ELF-1 (cell line): ENCODE measurements at regions not wholly inside any gene's neighbourhood (a gene's known extent, or its start where the extent isn't known, plus 50 kb on each side); places are given as distances from the start of the nearest gene placed in this dataset.
"Not testable (repeated sequence)": the region's sequence is repeated elsewhere in the genome, so short reads cannot be mapped to it uniquely, and the experiment has no call there.

Experiments used
- DNase-seq: peaks from one replicate; pipeline ENCODE4 v3.0.0-alpha.2; 2016; ENCODE audit warnings: low read depth, low spot score

- peak; percentile 37 for DNase-seq
Observed at GRCh38 chr1:8169364-8170058, 143.4 kb upstream of the ERRFI1 start.

- DNase-seq: no peak
Observed at GRCh38 chr1:8167936-8168335, 141.8 kb upstream of the ERRFI1 start.

- no peak for DNase-seq
Observed at GRCh38 chr1:8166406-8166805, 140.3 kb upstream of the ERRFI1 start.

GRCh38 chr1:8165595-8166360, 139.7 kb upstream of the ERRFI1 start:
- DNase-seq: peak; percentile 68

- DNase-seq: no peak
Observed at GRCh38 chr1:8164670-8165069, 138.6 kb upstream of the ERRFI1 start.

GRCh38 chr1:8163039-8163438, 136.9 kb upstream of the ERRFI1 start:
- no peak for DNase-seq

- no peak for DNase-seq
Observed at GRCh38 chr1:8162168-8162567, 136.1 kb upstream of the ERRFI1 start.

- no peak for DNase-seq
Observed at GRCh38 chr1:8161546-8162105, 135.5 kb upstream of the ERRFI1 start.

GRCh38 chr1:8159470-8160024, 133.4 kb upstream of the ERRFI1 start:
- no peak for DNase-seq

GRCh38 chr1:8158995-8159394, 132.9 kb upstream of the ERRFI1 start:
- DNase-seq: no peak

- no peak for DNase-seq
Observed at GRCh38 chr1:8157765-8158164, 131.7 kb upstream of the ERRFI1 start.

GRCh38 chr1:8155528-8156186, 129.5 kb upstream of the ERRFI1 start:
- DNase-seq: peak; percentile 81

- peak; percentile 85 for DNase-seq
Observed at GRCh38 chr1:8154621-8155052, 128.5 kb upstream of the ERRFI1 start.

GRCh38 chr1:8153961-8154360, 127.9 kb upstream of the ERRFI1 start:
- no peak for DNase-seq

GRCh38 chr1:8152731-8153702, 126.9 kb upstream of the ERRFI1 start:
- DNase-seq: no peak

- peak; percentile 47 for DNase-seq
Observed at GRCh38 chr1:8151647-8152046, 125.5 kb upstream of the ERRFI1 start.

GRCh38 chr1:8149756-8150155, 123.6 kb upstream of the ERRFI1 start:
- DNase-seq: not testable (repeated sequence)

- DNase-seq: no peak
Observed at GRCh38 chr1:8147956-8148355, 121.8 kb upstream of the ERRFI1 start.

GRCh38 chr1:8146257-8146855, 120.2 kb upstream of the ERRFI1 start:
- DNase-seq: no peak

GRCh38 chr1:8145545-8146202, 119.6 kb upstream of the ERRFI1 start:
- DNase-seq: no peak
